ENCODE measurements at regions not wholly inside any gene's neighbourhood (a gene's known extent, or its start where the extent isn't known, plus 50 kb on each side); places are given as distances from the start of the nearest gene placed in this dataset.

DNA sequence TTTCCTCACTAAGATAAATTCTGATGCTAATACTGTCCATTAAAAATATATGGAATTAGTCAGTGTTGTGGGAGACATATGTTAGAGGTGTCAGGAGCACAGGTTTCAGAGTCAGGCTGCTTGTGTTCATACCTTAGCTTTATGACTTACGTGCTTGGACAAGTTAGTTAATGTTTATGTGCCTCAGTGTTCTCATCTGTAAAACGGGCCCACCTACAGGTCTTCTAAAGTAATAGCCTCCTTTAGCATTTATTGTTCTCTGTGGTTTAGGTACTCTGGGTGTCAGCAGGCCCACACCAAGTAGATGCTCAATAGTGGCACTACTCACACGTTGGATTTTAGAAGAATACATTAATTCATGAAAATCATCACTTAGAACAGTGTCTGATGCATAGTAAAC, 308.7 kb upstream of the ZC3H12C start:
- TF ChIP-seq, protein P1, sequence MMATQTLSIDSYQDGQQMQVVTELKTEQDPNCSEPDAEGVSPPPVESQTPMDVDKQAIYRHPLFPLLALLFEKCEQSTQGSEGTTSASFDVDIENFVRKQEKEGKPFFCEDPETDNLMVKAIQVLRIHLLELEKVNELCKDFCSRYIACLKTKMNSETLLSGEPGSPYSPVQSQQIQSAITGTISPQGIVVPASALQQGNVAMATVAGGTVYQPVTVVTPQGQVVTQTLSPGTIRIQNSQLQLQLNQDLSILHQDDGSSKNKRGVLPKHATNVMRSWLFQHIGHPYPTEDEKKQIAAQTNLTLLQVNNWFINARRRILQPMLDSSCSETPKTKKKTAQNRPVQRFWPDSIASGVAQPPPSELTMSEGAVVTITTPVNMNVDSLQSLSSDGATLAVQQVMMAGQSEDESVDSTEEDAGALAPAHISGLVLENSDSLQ (IDR thresholded peaks at IDR 0.05) = no peak
- TF ChIP-seq SP1 (IDR thresholded peaks at IDR 0.05; ENCODE audit: low read depth, low read length) (no peak), JUNB (IDR thresholded peaks at IDR 0.05) (no peak), IRF4 (IDR thresholded peaks at IDR 0.05; ENCODE audit: low read depth, low read length) (no peak), IKZF1 (conservative IDR thresholded peaks at IDR 0.05) (no peak), CHD2 (IDR thresholded peaks at IDR 0.05; ENCODE audit: borderline replicate concordance, low read depth, low read length) (no peak), MXI1 (IDR thresholded peaks at IDR 0.05; ENCODE audit: low read depth, low read length) (no peak), POLR2A (IDR thresholded peaks at IDR 0.05; ENCODE audit: low read depth, low read length) (no peak), PML (IDR thresholded peaks at IDR 0.05; ENCODE audit: low read length) (no peak), FOS (IDR thresholded peaks at IDR 0.05; ENCODE audit: borderline replicate concordance, extremely low read depth, insufficient read length) (no peak)
- TF ChIP-seq, protein P2, sequence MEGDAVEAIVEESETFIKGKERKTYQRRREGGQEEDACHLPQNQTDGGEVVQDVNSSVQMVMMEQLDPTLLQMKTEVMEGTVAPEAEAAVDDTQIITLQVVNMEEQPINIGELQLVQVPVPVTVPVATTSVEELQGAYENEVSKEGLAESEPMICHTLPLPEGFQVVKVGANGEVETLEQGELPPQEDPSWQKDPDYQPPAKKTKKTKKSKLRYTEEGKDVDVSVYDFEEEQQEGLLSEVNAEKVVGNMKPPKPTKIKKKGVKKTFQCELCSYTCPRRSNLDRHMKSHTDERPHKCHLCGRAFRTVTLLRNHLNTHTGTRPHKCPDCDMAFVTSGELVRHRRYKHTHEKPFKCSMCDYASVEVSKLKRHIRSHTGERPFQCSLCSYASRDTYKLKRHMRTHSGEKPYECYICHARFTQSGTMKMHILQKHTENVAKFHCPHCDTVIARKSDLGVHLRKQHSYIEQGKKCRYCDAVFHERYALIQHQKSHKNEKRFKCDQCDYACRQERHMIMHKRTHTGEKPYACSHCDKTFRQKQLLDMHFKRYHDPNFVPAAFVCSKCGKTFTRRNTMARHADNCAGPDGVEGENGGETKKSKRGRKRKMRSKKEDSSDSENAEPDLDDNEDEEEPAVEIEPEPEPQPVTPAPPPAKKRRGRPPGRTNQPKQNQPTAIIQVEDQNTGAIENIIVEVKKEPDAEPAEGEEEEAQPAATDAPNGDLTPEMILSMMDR (IDR thresholded peaks at IDR 0.05 in 2 of 3, conservative IDR thresholded peaks at IDR 0.05 in 1 of 3; ENCODE audit: control insufficient read depth in 2 of 3, extremely low read depth in 1 of 3, insufficient read depth in 1 of 3, low read depth in 3 of 3, low read length in 3 of 3) = no peak
- TF ChIP-seq, protein P3, sequence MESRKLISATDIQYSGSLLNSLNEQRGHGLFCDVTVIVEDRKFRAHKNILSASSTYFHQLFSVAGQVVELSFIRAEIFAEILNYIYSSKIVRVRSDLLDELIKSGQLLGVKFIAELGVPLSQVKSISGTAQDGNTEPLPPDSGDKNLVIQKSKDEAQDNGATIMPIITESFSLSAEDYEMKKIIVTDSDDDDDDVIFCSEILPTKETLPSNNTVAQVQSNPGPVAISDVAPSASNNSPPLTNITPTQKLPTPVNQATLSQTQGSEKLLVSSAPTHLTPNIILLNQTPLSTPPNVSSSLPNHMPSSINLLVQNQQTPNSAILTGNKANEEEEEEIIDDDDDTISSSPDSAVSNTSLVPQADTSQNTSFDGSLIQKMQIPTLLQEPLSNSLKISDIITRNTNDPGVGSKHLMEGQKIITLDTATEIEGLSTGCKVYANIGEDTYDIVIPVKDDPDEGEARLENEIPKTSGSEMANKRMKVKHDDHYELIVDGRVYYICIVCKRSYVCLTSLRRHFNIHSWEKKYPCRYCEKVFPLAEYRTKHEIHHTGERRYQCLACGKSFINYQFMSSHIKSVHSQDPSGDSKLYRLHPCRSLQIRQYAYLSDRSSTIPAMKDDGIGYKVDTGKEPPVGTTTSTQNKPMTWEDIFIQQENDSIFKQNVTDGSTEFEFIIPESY (IDR thresholded peaks at IDR 0.05) = no peak
- TF ChIP-seq, protein P4, sequence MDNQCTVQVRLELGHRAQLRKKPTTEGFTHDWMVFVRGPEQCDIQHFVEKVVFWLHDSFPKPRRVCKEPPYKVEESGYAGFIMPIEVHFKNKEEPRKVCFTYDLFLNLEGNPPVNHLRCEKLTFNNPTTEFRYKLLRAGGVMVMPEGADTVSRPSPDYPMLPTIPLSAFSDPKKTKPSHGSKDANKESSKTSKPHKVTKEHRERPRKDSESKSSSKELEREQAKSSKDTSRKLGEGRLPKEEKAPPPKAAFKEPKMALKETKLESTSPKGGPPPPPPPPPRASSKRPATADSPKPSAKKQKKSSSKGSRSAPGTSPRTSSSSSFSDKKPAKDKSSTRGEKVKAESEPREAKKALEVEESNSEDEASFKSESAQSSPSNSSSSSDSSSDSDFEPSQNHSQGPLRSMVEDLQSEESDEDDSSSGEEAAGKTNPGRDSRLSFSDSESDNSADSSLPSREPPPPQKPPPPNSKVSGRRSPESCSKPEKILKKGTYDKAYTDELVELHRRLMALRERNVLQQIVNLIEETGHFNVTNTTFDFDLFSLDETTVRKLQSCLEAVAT (IDR thresholded peaks at IDR 0.05) = no peak
